ENCODE measurements at regions not wholly inside any gene's neighbourhood (a gene's known extent, or its start where the extent isn't known, plus 50 kb on each side); places are given as distances from the start of the nearest gene placed in this dataset.
"Not testable (repeated sequence)": the region's sequence is repeated elsewhere in the genome, so short reads cannot be mapped to it uniquely, and the experiment has no call there.

DNA sequence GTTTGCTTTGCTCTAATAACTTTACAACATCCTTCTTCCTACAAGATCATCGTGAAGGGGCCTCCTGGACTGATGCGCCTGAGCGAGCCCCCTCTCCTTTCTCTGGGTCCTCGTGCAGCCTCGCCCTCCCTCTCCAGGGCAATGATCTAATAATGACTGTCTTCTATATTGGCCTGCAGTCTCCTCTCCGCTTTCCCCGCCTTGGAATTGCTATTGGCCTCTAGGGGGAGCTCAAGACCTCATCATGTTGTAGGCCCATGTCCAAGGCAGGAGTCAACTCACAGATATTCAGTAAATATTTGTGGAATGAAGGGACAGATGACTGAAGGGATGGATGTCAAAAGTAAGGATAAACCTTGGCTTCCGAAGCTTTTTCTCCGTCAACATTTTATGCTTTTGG, 1180.3 kb downstream of the TYW1 start:
- H3K27ac ChIP-seq = no peak overlapping the region
- TF ChIP-seq, protein P1, sequence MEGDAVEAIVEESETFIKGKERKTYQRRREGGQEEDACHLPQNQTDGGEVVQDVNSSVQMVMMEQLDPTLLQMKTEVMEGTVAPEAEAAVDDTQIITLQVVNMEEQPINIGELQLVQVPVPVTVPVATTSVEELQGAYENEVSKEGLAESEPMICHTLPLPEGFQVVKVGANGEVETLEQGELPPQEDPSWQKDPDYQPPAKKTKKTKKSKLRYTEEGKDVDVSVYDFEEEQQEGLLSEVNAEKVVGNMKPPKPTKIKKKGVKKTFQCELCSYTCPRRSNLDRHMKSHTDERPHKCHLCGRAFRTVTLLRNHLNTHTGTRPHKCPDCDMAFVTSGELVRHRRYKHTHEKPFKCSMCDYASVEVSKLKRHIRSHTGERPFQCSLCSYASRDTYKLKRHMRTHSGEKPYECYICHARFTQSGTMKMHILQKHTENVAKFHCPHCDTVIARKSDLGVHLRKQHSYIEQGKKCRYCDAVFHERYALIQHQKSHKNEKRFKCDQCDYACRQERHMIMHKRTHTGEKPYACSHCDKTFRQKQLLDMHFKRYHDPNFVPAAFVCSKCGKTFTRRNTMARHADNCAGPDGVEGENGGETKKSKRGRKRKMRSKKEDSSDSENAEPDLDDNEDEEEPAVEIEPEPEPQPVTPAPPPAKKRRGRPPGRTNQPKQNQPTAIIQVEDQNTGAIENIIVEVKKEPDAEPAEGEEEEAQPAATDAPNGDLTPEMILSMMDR (conservative IDR thresholded peaks at IDR 0.05) = peak; percentile 94

DNA sequence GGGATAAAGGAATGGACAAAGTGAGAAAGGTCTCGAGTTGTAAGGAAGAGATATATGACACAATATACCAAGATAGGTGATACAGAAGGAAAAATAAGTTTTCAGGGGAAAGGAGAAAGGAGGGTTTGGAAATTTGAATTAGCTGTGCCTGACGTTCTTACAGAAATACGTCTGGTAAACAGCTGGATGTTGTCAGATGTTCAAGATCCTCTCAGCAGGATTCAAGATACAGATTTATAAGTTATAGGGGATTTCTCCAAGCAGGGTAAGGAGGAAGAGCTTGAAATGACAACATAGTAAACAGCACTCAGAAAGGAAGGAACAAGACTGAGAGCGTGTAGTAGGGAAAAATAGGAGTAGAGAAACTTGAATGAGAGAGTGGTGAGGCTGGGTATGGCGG, 1184.1 kb downstream of the TYW1 start:
- H3K27ac ChIP-seq = no peak overlapping the region
- TF ChIP-seq, protein P1 (conservative IDR thresholded peaks at IDR 0.05) = no peak

DNA sequence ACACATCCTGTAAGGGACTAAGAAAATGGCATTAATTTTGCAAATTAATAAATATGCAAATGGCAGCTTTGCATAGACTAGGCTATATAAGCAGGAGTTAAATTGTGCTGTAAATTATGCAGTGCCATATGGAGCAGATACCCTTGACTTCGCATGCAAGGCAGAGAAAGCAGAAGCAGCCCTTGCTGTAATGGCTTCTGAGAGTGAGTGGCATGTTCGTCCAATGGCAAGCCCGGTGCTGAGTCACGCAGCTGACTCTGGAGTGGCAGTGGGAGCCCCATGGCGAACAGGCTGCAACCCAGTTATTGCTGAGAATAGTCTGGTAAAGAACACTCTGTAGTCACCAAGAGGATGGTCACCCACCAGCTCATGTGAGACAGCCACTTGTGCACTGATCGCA, 1186.5 kb downstream of the TYW1 start:
- TF ChIP-seq, protein P1 (conservative IDR thresholded peaks at IDR 0.05) = no peak

DNA sequence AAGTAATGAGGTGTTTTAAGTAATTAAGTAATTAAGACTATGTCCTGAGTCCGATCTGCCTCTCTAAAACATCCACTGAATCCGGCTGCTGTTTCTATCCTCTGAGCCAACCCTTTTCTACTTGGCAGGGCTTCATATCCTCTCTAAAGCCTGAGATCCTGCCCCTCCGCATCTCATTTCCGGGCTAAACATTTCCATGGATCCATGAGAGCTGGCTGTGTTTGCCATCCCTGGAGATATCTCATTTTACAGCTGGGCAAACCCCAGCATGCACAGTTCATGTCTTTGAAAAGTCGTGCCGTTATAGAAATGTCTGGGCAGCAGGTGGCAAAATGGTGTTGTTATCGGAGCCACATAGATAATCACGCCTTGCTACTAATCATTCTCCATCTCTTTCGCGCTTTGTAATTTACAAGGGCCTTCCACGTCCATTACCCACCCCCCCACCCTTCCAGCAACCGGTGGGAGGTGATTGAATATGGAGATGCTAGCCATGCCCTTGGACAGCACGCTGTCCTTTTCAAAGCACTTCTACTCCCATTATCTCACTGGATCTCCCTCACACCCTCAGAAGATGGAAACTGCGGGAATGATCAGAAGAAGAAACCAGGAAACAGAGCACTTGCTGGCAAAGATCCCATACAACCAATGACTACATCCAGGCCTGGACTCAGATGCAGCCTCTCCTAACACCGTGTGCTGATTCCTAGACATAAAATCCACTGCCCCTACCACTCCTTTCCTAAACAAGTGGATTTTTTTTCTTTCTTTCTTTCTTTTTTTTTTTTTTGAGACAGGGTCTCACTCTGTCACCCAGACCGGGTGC, 1189.2 kb downstream of the TYW1 start:
- peak overlapping the region; percentile 90 for H3K27ac ChIP-seq
- TF ChIP-seq, protein P1 (conservative IDR thresholded peaks at IDR 0.05) = peak; percentile 28; the same call in 1 of the 2 replicates

More for the DNA sequence above, 1186.5 kb downstream of the TYW1 start:
- no peak overlapping the region for H3K27ac ChIP-seq

DNA sequence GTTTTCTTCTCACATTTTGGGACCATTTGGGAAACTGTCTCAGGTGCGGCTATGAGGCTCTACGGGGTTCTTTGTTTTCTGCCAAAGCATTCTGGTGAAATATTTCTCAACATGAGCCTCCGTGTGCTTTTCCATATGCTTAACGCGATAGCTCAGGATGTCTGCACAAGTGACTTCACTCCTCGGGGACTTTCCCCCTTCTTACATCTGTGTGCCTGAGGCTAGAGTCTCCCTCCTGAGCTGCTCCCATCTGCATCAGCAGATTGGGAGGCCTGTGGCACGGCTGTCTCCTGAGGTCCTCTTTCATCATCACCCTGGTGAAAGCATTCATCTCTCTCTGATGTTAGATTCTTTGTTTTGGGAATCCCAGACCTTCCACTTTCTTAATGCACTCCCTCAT, 1190.9 kb downstream of the TYW1 start:
- TF ChIP-seq, protein P1 (conservative IDR thresholded peaks at IDR 0.05) = no peak
- H3K27ac ChIP-seq = no peak overlapping the region

DNA sequence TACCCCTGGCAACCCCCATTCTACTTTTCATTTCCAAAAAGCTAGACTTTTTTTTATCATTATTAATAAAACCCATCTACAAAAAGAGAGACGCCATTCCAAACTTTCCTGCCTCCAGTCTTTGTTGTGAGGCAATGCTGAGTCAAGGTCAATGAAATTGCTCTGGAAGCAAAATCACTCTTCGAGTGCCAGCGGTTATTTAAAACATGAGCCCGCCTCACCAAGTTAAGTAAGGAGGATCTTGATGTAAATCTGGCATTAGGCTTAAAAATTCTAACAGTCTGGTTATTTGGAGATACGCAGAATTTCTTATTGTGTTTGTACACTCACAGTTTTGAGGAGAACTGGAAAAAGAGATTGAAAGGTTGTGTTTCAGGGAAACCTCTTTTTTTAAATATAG, 1196.3 kb downstream of the TYW1 start:
- TF ChIP-seq, protein P1 (conservative IDR thresholded peaks at IDR 0.05) = no peak
- no peak overlapping the region for H3K27ac ChIP-seq

DNA sequence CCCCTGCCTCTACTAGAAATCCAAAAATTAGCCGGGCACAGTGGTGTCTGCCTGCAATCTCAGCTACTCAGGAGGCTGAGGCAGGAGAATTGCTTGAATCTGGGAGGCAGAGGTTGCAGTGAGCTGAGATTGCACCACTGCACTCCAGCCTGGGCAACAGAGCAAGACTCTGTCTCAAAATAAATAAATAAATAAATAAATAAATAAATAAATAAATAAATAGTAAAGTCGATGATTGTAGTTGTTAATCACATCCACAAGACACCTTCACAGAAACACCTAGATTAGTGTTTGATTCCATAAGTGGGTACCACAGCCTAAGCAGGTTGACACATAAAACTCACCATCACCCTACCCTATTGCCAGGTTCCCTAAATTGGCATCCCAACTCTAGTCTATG, 1199.0 kb downstream of the TYW1 start:
- H3K27ac ChIP-seq = not testable (repeated sequence)

DNA sequence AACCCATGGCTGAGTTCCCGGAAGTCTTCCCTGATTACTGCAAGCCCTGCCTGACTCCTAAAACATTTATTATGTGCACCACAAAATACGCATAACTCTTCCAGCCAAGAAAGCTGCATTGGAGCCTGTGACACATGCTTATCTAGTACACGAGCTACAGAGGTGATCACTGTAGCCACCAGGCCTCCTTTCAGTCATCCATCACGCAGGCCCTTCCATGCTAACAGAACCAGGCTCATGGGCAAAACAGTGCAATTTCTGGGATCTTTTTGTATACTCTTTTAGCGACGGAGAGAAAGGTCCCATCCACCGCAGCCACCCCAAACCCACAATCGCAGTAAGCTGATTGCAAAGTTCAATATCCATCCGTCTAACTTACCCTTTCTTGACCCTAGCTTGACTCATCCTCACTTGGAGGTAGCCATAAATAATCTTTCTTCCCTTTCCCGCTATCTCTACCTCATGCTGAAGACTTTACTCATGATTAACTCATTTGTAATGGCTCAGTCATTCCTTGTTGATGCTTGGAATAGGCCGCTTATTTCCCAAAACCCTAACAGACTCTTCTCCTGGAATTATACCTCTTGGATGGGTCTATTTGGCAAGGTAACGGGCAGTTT, 1203.5 kb downstream of the TYW1 start:
- TF ChIP-seq, protein P1 (conservative IDR thresholded peaks at IDR 0.05) = no peak
- H3K27ac ChIP-seq = no peak overlapping the region

All from VCaP (cell line).